ENCODE measurements at regions not wholly inside any gene's neighbourhood (a gene's known extent, or its start where the extent isn't known, plus 50 kb on each side); places are given as distances from the start of the nearest gene placed in this dataset.

DNA sequence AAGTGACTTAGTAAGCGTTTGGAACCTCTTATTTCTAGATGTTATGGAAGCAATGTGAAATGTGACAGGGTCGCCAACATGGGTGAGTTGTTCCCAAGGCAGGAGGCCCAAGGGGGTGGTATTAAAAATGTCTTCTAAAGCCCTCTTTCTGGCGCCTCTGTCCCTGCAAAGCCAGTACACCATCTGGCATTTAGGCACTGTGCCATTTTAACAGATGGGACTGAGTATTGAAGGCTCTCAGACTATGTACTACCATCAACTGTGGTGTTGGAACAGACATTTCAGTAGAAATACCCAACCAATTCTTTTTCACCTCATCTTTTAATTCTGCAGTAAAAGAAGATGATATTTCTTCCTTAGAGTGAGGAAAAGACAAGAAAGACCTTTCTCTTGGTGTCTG, 384.5 kb upstream of the MMADHC start:
- Histone ChIP-seq H3K9ac (ENCODE audit: low read depth, low read length, poor library complexity, severe bottlenecking) (no peak overlapping the region), H3K9me3 (ENCODE audit: insufficient read depth, low read depth, low read length) (no peaks in the 10 kb centered on the region), H3K9me2 (replicated peaks; ENCODE audit: low read depth, low read length) (no peaks in the 10 kb centered on the region), H3K4me2 (ENCODE audit: low read depth, low read length, poor library complexity, severe bottlenecking) (no peak overlapping the region), H3K4me1 (ENCODE audit: insufficient read depth, low read length, poor library complexity, severe bottlenecking) (no peaks in the 10 kb centered on the region), H3K27me3 (ENCODE audit: insufficient read depth, low read length, poor library complexity, severe bottlenecking) (no peaks in the 10 kb centered on the region), H4K20me1 (ENCODE audit: insufficient read depth, low read length, poor library complexity, severe bottlenecking) (no peaks in the 10 kb centered on the region), H3F3A (ENCODE audit: low read depth) (no peaks in the 10 kb centered on the region), H3K4me3 (ENCODE audit: low read length, poor library complexity, severe bottlenecking) (no peak overlapping the region), H3K79me2 (ENCODE audit: insufficient read depth, low read length) (no peaks in the 10 kb centered on the region), H2AFZ (ENCODE audit: low read length) (no peak overlapping the region), H3K36me3 (ENCODE audit: insufficient read depth, low read length) (no peaks in the 10 kb centered on the region)
- TF ChIP-seq EZH2phosphoT487 (IDR thresholded peaks at IDR 0.05; ENCODE audit: borderline replicate concordance) (no peak), CTCF (conservative IDR thresholded peaks at IDR 0.05; ENCODE audit: low read length) (no peak)

DNA sequence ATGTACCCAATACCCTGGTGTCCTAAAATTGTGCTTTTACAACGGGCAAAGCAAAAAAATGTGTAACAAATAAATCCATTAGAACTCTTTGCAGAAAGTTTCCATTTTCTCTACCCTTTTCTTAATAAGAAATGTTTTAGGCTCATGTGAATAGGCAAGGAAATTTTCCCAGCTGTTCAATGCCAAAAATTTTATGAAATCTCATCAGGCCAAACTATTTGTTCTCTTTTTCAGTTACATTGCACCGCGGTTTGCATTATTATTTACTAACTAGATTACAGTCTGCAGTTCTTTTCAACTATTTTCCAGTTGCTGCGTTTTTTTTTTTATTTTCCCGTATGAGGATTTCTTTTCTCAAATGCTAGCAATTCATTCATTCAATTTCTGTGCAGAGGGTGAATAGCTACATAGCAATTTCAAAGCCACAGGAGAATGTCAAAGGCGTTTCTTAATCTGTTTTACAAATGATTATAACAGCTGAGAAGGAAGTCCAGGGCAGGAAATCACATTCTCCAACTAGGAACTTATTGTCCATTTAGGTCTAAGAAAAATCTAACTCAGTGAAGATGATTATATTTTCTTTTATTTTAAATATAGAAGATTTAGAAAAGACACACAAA, 367.5 kb upstream of the MMADHC start:
- H3K79me2 ChIP-seq (ENCODE audit: insufficient read depth, low read length): no peaks in the 10 kb centered on the region
- H4K20me1 ChIP-seq (ENCODE audit: insufficient read depth, low read length, poor library complexity, severe bottlenecking): no peaks in the 10 kb centered on the region
- TF ChIP-seq EZH2phosphoT487 (IDR thresholded peaks at IDR 0.05; ENCODE audit: borderline replicate concordance) (no peak), CTCF (conservative IDR thresholded peaks at IDR 0.05; ENCODE audit: low read length) (no peak)
- H3K4me1 ChIP-seq (ENCODE audit: insufficient read depth, low read length, poor library complexity, severe bottlenecking): no peaks in the 10 kb centered on the region
- H2AFZ ChIP-seq (ENCODE audit: low read length): no peak overlapping the region
- no peaks in the 10 kb centered on the region for H3K27me3 ChIP-seq (ENCODE audit: insufficient read depth, low read length, poor library complexity, severe bottlenecking)
- no peak overlapping the region for H3K9ac ChIP-seq (ENCODE audit: low read depth, low read length, poor library complexity, severe bottlenecking)
- H3K4me2 ChIP-seq (ENCODE audit: low read depth, low read length, poor library complexity, severe bottlenecking): no peak overlapping the region
- H3K9me2 ChIP-seq (replicated peaks; ENCODE audit: low read depth, low read length): no peaks in the 10 kb centered on the region
- no peaks in the 10 kb centered on the region for H3K9me3 ChIP-seq (ENCODE audit: insufficient read depth, low read depth, low read length)
- H3K4me3 ChIP-seq (ENCODE audit: low read length, poor library complexity, severe bottlenecking): no peak overlapping the region
- no peaks in the 10 kb centered on the region for H3F3A ChIP-seq (ENCODE audit: low read depth)
- H3K36me3 ChIP-seq (ENCODE audit: insufficient read depth, low read length): no peaks in the 10 kb centered on the region

DNA sequence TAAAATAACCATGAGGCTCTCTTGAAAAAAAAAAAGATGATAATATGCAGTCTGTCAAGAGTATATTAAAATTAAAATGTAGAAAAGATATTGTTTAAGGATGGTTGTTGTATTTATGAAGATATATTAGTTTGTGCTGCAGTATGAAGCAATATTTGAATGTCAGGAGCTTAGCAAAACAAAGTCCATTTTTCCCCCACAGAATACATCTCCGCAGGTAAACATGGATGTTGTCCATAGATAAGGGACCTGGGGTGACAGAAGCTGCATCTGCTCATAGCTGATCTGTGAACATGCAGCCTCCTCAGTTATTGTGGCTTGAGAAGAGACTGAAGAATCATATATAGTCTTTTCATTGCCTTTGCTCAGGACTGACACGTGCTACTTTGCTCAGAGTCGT, 366.1 kb upstream of the MMADHC start:
- Histone ChIP-seq H4K20me1 (ENCODE audit: insufficient read depth, low read length, poor library complexity, severe bottlenecking) (no peaks in the 10 kb centered on the region), H3K4me1 (ENCODE audit: insufficient read depth, low read length, poor library complexity, severe bottlenecking) (no peaks in the 10 kb centered on the region), H3K4me3 (ENCODE audit: low read length, poor library complexity, severe bottlenecking) (no peak overlapping the region), H3F3A (ENCODE audit: low read depth) (no peaks in the 10 kb centered on the region), H3K9ac (ENCODE audit: low read depth, low read length, poor library complexity, severe bottlenecking) (no peak overlapping the region), H3K36me3 (ENCODE audit: insufficient read depth, low read length) (no peaks in the 10 kb centered on the region), H3K9me2 (replicated peaks; ENCODE audit: low read depth, low read length) (no peaks in the 10 kb centered on the region), H3K27me3 (ENCODE audit: insufficient read depth, low read length, poor library complexity, severe bottlenecking) (no peaks in the 10 kb centered on the region), H3K4me2 (ENCODE audit: low read depth, low read length, poor library complexity, severe bottlenecking) (no peak overlapping the region), H3K79me2 (ENCODE audit: insufficient read depth, low read length) (no peaks in the 10 kb centered on the region), H3K9me3 (ENCODE audit: insufficient read depth, low read depth, low read length) (no peaks in the 10 kb centered on the region), H2AFZ (ENCODE audit: low read length) (no peak overlapping the region)
- TF ChIP-seq CTCF (conservative IDR thresholded peaks at IDR 0.05; ENCODE audit: low read length) (no peak), EZH2phosphoT487 (IDR thresholded peaks at IDR 0.05; ENCODE audit: borderline replicate concordance) (no peak)

All from Loucy (cell line).